ENCODE measurements at regions not wholly inside any gene's neighbourhood (a gene's known extent, or its start where the extent isn't known, plus 50 kb on each side); places are given as distances from the start of the nearest gene placed in this dataset.
A peak's percentile ranks its signal among the peaks of the same experiment; 100 is the strongest.

GRCh38 chr9:99399474-99399873 is 177.4 kb downstream of the SEC61B start:
- no peak for DNase-seq (ENCODE audit: low spot score)

- no peak for DNase-seq (ENCODE audit: low spot score)
Measured at GRCh38 chr9:99400184-99400731, 178.2 kb downstream of the SEC61B start.

DNA sequence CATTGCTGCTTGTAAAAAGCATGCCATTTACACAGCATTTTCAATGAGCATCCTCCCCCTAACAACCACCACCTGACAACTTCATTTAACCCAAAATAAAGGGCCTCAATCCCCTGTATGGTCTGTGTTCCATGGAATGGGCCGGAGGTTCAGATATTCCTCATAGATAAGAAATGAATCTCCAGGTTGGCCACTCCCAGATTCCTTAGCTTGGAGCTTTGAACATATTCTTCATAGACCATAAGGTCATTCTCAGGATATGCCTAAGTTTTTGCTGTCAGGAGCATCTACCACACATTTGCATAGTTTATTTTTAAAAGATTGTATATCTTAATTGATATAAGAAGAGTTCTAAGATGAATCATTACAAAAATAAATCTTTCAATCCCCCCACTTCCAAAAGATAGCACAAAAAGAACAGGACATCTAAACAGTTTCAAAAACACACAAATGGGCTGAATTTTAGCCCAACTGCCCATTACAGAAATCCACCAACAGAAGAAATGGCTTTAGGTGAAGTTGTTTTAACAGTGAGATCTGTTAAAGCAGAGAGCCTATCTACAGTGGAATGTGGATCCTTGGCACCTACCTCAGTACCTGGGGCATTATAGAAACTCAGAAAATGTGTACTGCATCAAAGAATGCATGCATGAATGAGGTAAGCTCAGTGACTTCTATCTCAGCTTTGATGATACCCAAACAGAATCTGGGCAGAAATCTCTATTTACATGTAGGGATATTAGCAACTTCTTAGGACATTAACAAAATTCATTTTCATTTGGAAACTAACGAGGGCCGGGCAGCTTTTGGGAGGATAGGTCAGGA is 179.8 kb downstream of the SEC61B start:
- no peak for DNase-seq (ENCODE audit: low spot score)

GRCh38 chr9:99403371-99403770 is 181.3 kb downstream of the SEC61B start:
- no peak for DNase-seq (ENCODE audit: low spot score)

- no peak for DNase-seq (ENCODE audit: low spot score)
Measured at GRCh38 chr9:99405359-99405758, 183.3 kb downstream of the SEC61B start.

- DNase-seq (ENCODE audit: low spot score): no peak
Measured at GRCh38 chr9:99406939-99407338, 184.9 kb downstream of the SEC61B start.

- DNase-seq (ENCODE audit: low spot score): no peak
Measured at GRCh38 chr9:99411068-99411467, 189.0 kb downstream of the SEC61B start.

GRCh38 chr9:99411479-99412115 is 189.5 kb downstream of the SEC61B start:
- no peak for DNase-seq (ENCODE audit: low spot score)

DNA sequence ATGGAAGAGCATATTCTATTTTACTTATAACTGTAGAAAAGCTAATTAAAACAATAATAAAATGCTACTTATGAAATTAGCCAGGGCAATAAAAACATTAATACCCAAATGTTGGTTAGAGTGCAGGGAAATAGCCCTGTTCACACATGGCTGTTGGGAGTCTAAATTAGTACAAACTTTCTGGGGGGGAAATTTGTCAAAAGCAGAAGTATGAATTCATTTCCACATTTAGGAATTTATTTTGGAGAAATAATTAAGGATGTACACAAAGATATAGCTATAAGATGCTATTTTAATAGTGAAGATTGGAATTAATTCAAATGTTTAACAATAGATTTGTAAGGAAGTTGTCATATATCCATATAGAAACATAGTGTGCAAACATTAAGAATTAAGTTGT is 190.5 kb downstream of the SEC61B start:
- DNase-seq (ENCODE audit: low spot score): no peak

DNA sequence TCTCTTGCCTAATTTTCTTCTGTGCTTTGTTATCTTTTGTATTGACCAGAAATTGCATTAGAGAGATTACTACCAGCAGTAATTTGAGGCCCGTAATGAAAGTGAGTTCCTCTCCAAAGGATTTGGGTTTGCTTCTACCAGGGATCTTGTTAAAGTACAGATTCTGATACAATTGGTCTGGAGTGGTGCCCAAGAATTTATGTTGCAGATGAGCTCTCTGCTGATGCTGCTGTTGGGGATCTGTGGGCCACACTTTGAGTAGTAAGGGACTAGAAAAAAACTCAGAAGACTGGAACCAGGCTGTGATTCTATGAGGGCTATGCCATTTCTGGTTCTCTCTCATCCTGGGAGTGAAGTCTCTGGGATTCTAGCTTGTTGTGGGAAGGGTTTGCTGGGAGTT is 192.2 kb downstream of the SEC61B start:
- DNase-seq (ENCODE audit: low spot score): no peak

- no peak for DNase-seq (ENCODE audit: low spot score)
Measured at GRCh38 chr9:99415606-99416005, 193.5 kb downstream of the SEC61B start.

GRCh38 chr9:99416007-99416406 is 193.9 kb downstream of the SEC61B start:
- DNase-seq (ENCODE audit: low spot score): no peak

DNA sequence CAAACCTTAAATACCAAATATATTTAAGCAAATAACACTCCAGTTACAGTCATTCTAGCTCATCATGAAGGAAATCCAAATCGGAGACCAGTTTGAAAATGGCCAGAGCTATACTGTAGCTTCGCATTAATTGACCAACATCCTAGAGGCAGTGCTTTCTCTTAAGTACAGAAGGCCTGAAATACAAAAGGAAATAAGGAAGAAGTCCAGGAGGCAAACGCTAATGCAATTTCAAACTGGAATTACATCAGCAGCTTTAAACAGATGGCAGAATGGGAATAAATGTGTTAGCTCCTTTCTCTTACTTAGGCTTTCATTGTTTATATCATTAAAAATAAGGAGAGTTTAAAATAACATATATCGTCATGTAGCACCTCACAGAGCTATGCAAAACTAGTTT is 197.0 kb downstream of the SEC61B start:
- peak; percentile 34 for DNase-seq (ENCODE audit: low spot score)

GRCh38 chr9:99421369-99421768 is 199.3 kb downstream of the SEC61B start:
- no peak for DNase-seq (ENCODE audit: low spot score)

DNA sequence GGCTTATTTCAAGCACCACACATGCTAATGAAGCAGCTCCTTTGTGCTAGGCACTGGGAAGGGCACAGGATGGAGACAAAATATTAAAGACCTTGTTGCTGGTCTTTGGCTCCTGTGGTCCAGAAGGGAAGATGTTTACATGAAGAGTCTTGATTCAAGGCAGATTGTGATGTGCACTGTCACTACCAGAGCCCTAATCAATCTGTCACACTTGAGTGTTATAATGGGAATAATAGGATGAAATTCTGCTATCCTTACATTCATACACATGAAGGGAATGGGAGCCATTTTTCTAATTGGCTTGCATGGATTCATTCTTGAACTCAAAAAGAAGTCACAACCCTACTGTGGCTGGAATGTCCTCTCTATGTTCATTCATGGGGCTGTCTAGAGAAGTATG is 203.0 kb downstream of the SEC61B start:
- DNase-seq (ENCODE audit: low spot score): no peak

DNA sequence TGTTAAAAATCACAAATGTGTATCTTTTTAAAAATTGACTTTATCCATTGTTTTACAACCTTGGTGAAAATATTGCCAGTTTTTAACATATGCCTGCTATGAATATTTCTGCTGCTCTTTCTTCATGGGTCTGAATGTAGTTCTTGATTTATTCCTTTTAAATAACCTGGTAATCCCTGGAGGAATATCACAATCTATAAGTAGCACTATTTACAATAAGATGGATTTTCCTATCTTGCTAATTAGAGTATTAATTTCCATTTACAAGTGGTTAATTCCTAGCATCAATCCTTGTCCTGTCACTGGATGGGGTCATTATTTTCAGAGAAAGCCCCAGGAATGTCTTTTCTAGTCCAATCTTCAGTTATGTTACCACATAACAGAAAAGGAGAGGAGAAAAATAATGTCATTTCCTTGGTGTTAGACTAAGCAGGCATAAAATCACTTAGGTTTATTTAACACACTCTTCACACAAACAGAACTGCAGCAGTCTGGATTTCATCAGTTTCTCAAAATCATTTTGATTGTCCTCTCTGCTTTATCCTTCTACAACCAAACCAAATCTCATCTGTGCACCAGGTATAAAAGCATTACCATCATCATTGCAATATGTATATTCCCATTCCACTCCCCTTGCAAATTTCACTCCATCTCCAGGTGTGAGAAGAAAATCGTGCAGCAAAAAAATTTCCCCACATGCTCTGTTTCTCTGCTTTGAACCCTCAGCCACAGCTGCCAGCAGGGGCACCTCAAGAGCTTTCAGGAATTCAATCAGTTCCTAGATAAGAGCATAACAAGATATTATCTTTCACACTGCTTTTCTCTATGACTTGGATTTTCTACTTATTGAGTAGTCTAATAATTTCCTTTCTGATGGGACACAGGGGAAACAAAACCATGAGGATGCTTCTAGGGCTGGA is 204.1 kb downstream of the SEC61B start:
- DNase-seq (ENCODE audit: low spot score): no peak

GRCh38 chr9:99427260-99427659 is 205.2 kb downstream of the SEC61B start:
- DNase-seq (ENCODE audit: low spot score): no peak

DNA sequence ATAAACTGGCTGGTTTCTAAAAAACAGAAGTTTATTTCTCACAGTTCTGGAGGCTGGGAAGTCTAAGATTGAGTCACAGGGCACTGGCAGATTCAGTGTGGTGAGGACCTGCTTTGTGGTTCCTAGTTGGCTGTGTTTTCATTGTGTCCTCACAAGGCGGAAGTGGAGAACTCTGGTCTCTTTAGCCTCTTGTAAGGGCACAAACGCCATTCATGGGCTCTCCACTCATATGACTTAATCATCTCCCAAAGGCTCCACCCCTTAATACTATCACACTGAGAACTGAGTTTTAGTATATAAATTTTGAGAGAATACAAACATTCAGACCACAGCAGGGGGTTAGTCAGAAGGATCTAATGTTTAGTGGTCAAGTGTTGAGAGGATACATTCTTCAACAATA is 208.2 kb downstream of the SEC61B start:
- DNase-seq (ENCODE audit: low spot score): no peak

GRCh38 chr9:99431103-99431502 is 209.0 kb downstream of the SEC61B start:
- DNase-seq (ENCODE audit: low spot score): no peak

- DNase-seq (ENCODE audit: low spot score): no peak
Measured at GRCh38 chr9:99432075-99432474, 210.0 kb downstream of the SEC61B start.

DNA sequence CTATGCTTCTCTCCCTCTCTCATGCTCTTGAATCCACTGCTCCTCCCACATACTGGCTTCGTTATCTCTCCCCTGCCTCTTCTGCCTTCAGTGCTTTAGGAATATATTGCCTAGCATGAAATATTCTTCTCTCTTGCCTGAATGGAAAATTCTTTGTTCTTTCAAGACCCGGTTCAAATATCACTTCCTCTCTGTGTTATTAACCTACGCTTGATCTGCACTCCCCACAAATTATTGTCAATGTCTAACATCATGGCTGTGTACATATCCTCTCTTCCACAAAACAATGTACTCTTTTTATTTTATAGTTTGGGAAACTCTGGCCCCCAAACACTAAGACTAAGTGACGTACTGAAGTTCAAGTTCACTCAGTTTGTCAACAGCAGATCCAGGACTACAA is 211.0 kb downstream of the SEC61B start:
- no peak for DNase-seq (ENCODE audit: low spot score)

DNA sequence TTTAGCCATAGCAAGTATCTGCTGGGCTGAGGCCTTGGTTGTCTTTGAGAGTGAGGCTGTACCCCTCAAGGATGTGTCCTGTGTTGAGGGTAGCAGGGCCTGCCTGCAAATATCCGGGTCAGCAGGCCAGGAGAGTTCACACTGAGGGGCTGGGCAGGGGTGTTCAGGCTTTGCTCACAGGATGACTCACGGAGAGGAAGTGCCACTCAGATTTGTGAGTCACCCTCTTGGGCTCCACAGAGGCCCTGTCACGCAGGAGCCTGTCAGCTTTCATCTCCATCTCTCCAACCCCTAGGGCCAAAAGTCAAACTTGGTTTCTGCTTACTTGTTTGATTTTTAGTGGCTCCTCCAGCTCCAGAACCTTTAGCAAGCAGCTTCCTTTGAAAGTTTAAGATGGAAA is 211.5 kb downstream of the SEC61B start:
- DNase-seq (ENCODE audit: low spot score): peak; percentile 87

All from SW480 (cell line).